SJCRH30 (cell line): ENCODE measurements at regions not wholly inside any gene's neighbourhood (a gene's known extent, or its start where the extent isn't known, plus 50 kb on each side); places are given as distances from the start of the nearest gene placed in this dataset.
"Not testable (repeated sequence)": the region's sequence is repeated elsewhere in the genome, so short reads cannot be mapped to it uniquely, and the experiment has no call there.

ENCODE experiments used
- DNase-seq, 2 experiments: peaks; one replicate each; pipeline ENCODE4 v3.0.0-alpha.2; 2015 to 2020
- H3K27ac ChIP-seq: fragments of 250-450 bp; sonication (Bioruptor Pico); 2 replicates; pipeline ENCODE4 v1.5.1; 2020; ENCODE audit warnings: mild to moderate bottlenecking, moderate library complexity
- H3K27me3 ChIP-seq: fragments of 250-450 bp; sonication (Bioruptor Pico); 2 replicates; pipeline ENCODE4 v1.5.1; 2020; ENCODE audit warnings: mild to moderate bottlenecking, moderate library complexity
- H3K36me3 ChIP-seq: fragments of 250-450 bp; sonication (Bioruptor Pico); 2 replicates; pipeline ENCODE4 v1.5.1; 2020; ENCODE audit warnings: mild to moderate bottlenecking, moderate library complexity
- H3K4me1 ChIP-seq: fragments of 250-450 bp; sonication (Bioruptor Pico); 2 replicates; pipeline ENCODE4 v1.5.1; 2020; ENCODE audit warnings: mild to moderate bottlenecking, moderate library complexity
- H3K4me3 ChIP-seq: fragments of 250-450 bp; sonication (Bioruptor Pico); 2 replicates; pipeline ENCODE4 v1.5.1; 2020; ENCODE audit warnings: mild to moderate bottlenecking, moderate library complexity
- H3K9me3 ChIP-seq: fragments of 250-450 bp; sonication (Bioruptor Pico); replicated peaks from 2 replicates; pipeline ENCODE4 v1.5.1; 2020; ENCODE audit warnings: mild to moderate bottlenecking, moderate library complexity

DNA sequence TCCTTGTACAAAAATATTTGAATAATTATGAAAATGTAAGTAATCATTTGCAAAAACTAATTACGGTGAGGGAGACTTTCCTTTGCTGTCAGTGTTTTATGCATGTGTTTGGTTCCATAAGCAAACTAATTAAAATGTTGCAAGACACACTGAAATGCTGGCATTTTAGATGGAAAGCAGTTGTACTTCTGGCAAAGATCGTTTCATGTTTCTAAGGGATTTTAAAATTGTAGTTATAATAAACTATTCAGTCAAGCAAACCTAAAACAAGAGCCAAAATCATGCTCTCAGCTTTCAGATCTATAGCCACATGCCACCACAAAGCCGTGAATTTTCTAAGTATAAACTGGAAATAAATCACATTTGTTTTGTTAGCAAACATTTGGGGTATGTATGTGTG is 240.1 kb upstream of the ZNF385D start:
- Histone ChIP-seq H3K36me3 (no peaks in the 10 kb centered on the region), H3K9me3 (no peaks in the 10 kb centered on the region), H3K27ac (no peak overlapping the region), H3K27me3 (peaks cover 13% of the 10 kb centered on the region), H3K4me1 (no peaks in the 10 kb centered on the region), H3K4me3 (no peak overlapping the region)
- DNase-seq = no peak

DNA sequence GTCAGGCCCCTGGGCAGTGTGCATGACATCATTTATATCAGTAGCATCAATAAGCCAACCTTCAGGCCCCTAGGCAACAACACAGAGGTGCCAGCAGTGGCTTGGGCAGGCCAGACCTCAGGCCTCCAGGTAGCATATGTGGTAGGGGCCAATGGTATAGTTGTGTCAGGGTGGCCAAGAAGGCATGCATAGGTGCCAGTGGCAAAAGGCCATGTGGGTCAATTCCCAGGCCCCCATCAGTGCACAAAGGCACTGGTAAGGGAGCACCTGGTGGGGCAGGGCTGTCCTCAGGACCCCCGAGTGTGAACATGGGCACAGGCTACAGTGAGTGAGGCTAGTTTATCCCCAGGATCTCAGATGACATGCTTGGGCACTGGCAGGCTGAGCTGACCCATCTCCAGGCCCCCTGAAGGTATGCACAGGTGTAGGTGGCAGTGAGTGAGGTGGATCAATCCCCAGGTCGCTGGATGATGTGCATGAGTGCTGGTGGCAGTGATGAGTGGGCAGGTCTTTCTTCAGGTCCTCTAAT is 244.1 kb upstream of the ZNF385D start:
- H3K36me3 ChIP-seq = no peaks in the 10 kb centered on the region
- no peak overlapping the region for H3K27ac ChIP-seq
- no peak overlapping the region for H3K4me3 ChIP-seq
- peaks cover 7% of the 10 kb centered on the region for H3K27me3 ChIP-seq
- no peaks in the 10 kb centered on the region for H3K4me1 ChIP-seq
- H3K9me3 ChIP-seq = no peaks in the 10 kb centered on the region
- DNase-seq = no peak

DNA sequence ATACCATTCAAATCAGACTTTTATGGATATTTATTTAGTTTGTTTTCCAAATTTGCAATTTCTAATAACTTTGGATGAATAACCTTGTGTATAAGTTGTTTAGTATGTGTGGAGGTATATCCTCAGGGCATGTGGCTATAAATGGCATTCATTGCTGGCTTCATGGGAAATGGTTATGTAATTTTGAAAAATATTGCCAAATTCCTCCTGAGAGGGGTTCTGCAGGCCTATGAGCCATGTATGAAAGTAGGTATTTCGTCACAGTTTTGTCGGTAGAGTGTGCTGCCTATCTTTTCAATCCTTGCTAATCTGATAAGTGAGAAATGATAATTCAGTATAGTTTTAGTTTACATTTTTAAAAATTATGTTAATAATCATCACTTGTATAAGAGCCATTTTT is 256.4 kb upstream of the ZNF385D start:
- Histone ChIP-seq H3K27me3 (no peaks in the 10 kb centered on the region), H3K4me1 (no peaks in the 10 kb centered on the region), H3K27ac (no peak overlapping the region), H3K4me3 (no peak overlapping the region), H3K9me3 (no peaks in the 10 kb centered on the region), H3K36me3 (no peaks in the 10 kb centered on the region)
- DNase-seq = no peak

DNA sequence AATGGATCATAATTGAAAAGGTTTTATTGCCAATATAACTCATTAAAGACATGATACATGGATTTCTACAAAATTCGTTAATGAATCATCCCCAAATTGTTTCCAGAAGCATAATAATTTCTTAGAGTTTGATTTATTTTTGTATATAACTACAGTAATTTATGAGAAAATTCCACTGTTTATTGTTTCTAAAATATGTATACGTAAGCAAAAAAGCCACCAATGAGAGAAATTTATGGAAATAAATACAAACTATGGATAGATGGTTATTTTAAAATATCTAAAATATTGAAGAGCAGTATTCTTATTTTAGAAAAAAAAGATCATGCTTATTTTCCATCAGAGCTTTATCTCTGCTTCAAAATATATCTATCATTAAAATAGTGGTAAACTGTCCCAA is 260.0 kb upstream of the ZNF385D start:
- no peaks in the 10 kb centered on the region for H3K36me3 ChIP-seq
- no peak overlapping the region for H3K4me3 ChIP-seq
- no peak overlapping the region for H3K27ac ChIP-seq
- no peaks in the 10 kb centered on the region for H3K9me3 ChIP-seq
- H3K27me3 ChIP-seq = no peaks in the 10 kb centered on the region; the same call in 1 of the 2 replicates
- no peaks in the 10 kb centered on the region for H3K4me1 ChIP-seq
- no peak for DNase-seq

DNA sequence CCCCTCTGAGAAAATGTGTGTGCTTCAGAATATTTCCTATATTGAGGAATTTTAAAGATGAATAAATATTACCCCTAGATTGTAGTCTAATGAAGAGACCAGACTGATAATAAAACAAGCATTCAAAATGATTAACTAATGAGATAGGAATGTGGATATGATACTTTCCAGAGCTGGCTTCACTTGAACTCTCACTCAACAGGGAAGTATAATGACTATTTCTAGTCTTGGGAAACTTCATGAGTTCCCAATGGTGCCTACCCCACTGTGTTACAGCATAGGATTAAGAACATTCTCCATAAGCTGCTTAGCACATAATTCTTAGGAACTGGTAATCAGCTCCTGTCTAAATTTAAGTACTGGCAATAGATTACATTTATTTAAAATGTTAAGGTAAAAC is 261.5 kb upstream of the ZNF385D start:
- Histone ChIP-seq H3K36me3 (no peaks in the 10 kb centered on the region), H3K27me3 (no peaks in the 10 kb centered on the region; the same call in 1 of the 2 replicates), H3K4me1 (no peaks in the 10 kb centered on the region), H3K4me3 (no peak overlapping the region), H3K27ac (no peak overlapping the region), H3K9me3 (no peaks in the 10 kb centered on the region)
- no peak for DNase-seq

DNA sequence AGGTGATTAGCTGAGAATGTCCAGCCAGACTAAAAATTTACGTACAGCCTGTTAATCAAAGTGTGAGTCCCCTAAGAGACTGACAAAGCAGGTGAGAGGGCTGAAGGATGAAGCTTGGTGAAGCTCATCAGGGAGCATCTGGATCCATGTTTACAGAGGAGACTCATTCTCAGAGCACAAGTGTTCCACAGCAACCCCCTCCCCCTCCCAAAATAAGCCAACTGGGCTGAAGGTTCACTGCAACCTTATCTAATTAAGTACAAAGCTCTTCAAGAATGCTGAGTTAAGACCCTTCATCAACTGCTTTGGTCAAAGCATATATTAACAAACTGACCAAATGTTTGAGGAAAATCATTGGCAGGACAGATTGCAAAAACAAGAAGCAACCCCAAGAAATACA is 262.6 kb upstream of the ZNF385D start:
- H3K4me3 ChIP-seq = no peak overlapping the region
- DNase-seq = peak in 1 of 2 experiments; percentile 16
- H3K4me1 ChIP-seq = no peaks in the 10 kb centered on the region
- no peaks in the 10 kb centered on the region; the same call in 1 of the 2 replicates for H3K27me3 ChIP-seq
- H3K36me3 ChIP-seq = no peaks in the 10 kb centered on the region
- H3K27ac ChIP-seq = no peak overlapping the region
- no peaks in the 10 kb centered on the region for H3K9me3 ChIP-seq

DNA sequence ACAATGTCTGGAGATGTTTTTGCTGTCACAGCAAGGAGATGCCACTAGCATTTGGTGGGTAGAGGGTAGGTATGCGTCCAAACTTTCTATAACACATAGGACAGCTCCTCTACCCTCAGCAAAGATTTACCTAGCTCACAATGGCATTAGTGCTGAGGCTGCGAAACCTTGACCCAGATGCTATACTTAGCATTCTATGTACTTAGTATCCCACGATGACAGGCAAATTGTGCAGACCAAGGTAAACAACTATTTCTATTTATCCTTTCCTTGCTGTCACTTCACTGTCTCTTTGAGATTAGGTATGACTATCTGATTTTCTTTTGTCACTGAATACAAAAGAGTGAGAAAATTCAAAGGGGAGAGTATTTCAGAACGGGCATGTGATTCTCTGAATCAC is 265.2 kb upstream of the ZNF385D start:
- Histone ChIP-seq H3K27me3 (peaks cover 5% of the 10 kb centered on the region; the same call in 1 of the 2 replicates), H3K36me3 (no peaks in the 10 kb centered on the region), H3K27ac (no peak overlapping the region), H3K4me3 (no peak overlapping the region), H3K9me3 (no peaks in the 10 kb centered on the region), H3K4me1 (no peaks in the 10 kb centered on the region; the same call in 1 of the 2 replicates)
- no peak for DNase-seq

DNA sequence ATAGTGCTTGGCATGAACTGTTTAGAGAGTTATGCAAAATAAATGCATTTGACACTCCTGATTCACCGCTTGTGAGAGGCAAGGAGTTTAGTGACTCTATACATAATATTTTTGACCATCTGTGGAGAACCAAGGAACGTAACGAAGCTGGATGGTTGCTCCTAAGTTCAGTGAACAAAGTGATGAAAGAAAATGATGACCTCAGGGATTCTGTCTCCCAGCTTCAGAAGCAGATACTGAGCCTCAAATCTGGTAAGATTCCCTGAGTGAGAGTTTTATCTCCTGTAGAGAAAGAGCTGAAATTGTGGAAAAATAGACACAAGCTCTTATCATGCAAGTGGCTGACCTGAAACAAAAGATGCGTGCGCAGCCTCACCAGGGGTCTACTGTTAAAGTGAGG is 273.6 kb upstream of the ZNF385D start:
- H3K4me1 ChIP-seq, H3K27me3 ChIP-seq, H3K4me3 ChIP-seq, DNase-seq, H3K9me3 ChIP-seq, H3K36me3 ChIP-seq, H3K27ac ChIP-seq: not testable (repeated sequence)

DNA sequence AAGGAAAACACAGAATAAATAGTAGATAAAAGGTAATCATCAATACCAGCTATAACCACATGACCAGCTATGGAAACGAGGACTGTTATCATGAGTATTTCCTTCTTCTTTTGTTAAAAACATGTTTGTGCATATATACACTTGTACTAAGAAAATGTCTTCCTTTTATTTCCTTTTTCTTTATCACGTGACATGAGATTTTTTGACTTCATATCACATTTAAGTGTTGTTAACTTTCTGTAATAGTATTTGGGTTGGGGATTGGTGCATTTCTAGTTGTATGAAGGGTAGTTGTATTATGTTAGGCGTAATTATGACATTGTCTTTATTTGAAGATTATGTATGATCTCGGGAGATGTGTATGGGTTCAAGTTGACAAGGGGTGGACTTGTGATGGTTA is 278.5 kb upstream of the ZNF385D start:
- Histone ChIP-seq H3K4me3 (no peak overlapping the region), H3K27me3 (no peaks in the 10 kb centered on the region), H3K4me1 (no peaks in the 10 kb centered on the region), H3K27ac (no peak overlapping the region), H3K36me3 (no peaks in the 10 kb centered on the region), H3K9me3 (no peaks in the 10 kb centered on the region)
- DNase-seq = no peak

DNA sequence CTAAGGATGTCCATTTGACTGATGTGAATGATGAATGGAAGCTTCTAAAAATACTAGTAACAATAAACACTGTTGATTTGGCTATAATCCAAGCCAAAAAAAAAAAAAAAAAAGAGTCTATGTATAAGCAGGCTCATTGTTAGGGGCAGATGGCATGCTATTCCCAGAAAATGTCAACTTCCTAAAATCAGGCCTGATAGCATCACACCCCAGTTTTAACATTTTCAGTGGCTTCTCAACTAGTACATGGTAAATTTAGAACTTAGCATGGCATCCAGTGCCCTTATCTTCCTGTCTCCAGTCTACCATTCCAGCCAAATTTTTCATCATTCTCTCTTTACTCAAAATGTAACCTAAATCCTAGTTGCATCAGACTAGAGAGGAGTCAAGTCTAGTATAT is 288.2 kb upstream of the ZNF385D start:
- no peak for DNase-seq
- Histone ChIP-seq H3K4me3 (no peak overlapping the region), H3K4me1 (no peaks in the 10 kb centered on the region), H3K9me3 (no peaks in the 10 kb centered on the region), H3K36me3 (no peaks in the 10 kb centered on the region), H3K27me3 (no peaks in the 10 kb centered on the region), H3K27ac (no peak overlapping the region)

DNA sequence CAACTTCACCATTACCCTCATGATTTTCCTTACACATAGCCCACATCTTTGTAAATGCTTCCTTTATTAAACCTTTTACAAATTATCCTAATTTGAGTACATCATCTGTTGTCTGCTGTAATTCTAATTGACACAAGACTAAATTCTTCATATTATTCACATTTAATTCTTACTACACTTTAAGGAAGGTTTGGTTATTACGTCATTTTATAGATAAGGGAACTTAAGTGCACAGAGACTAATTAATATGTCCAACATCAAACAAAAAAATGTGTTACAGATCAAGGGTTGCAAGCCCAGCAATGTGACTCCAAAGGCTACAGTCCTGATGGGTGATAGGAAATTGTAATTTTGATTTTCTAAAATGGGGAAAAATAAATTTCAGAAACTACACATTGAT is 289.1 kb upstream of the ZNF385D start:
- Histone ChIP-seq H3K9me3 (no peaks in the 10 kb centered on the region), H3K36me3 (no peaks in the 10 kb centered on the region), H3K4me3 (no peak overlapping the region), H3K27me3 (no peaks in the 10 kb centered on the region), H3K4me1 (no peaks in the 10 kb centered on the region), H3K27ac (no peak overlapping the region)
- DNase-seq = no peak

DNA sequence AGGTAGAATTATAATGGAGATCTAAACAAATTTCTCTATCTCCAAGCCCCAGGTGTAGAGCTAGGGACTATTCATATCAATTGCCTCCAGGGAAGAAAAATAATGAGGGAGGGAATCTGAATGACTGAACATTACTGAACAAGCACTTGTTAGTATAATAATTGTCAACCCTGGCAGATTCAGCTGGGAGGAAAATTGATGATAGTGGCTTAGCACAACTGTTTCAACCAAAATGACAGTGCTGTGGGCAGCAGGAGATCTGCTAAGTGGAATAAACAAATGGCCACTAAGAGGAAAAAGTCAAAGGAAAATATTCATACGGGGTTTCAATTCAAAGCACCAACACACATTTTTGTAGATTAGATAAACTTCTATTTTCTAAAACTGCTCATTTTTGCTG is 294.9 kb upstream of the ZNF385D start:
- no peak for DNase-seq
- Histone ChIP-seq H3K4me3 (no peak overlapping the region), H3K9me3 (no peaks in the 10 kb centered on the region), H3K27ac (no peak overlapping the region), H3K27me3 (peaks cover 4% of the 10 kb centered on the region; the same call in 1 of the 2 replicates), H3K4me1 (no peaks in the 10 kb centered on the region), H3K36me3 (no peaks in the 10 kb centered on the region)

DNA sequence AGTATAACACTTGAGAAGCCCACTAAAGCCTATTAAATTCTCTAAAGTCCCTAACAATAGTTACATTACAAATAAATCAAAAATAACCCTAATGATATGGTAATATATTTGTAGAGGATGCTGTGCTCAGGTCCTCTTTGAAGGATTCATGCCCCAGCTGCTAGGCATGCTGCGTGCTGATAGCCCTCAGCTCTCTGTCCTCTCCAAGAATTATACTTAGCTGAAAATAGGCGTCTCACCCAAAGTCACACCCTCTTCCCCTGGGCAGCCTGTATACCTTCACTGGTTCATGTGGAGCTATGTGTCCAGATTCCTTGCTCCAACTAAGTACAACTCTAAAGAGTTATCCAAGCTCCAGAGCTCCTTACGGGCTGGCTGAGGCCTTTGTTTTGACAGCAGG is 312.5 kb upstream of the ZNF385D start:
- Histone ChIP-seq H3K4me3 (no peak overlapping the region), H3K4me1 (no peaks in the 10 kb centered on the region), H3K9me3 (no peaks in the 10 kb centered on the region), H3K27me3 (no peaks in the 10 kb centered on the region; the same call in 1 of the 2 replicates), H3K36me3 (no peaks in the 10 kb centered on the region), H3K27ac (no peak overlapping the region)
- DNase-seq = no peak

DNA sequence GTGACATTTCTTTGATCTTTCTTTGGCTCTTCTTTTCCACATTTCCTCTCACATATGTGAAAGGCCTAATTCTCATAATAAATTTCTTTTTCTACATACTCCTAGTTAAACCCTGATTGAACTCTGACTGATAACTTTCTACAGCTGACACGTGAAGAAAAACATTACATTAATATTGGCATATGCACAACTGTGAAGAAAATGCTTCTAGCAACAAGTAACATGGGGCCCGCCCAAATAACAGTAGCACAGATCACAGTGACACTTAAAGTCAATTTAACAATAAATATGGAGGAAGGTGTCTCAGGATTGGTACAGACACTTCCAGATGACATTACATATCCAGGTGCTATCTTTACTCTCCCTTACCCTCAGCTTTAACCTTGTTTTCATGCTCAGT is 317.6 kb upstream of the ZNF385D start:
- Histone ChIP-seq H3K4me3 (no peak overlapping the region), H3K9me3 (no peaks in the 10 kb centered on the region), H3K4me1 (no peaks in the 10 kb centered on the region), H3K27ac (no peak overlapping the region), H3K36me3 (no peaks in the 10 kb centered on the region), H3K27me3 (no peaks in the 10 kb centered on the region; the same call in 1 of the 2 replicates)
- no peak for DNase-seq

DNA sequence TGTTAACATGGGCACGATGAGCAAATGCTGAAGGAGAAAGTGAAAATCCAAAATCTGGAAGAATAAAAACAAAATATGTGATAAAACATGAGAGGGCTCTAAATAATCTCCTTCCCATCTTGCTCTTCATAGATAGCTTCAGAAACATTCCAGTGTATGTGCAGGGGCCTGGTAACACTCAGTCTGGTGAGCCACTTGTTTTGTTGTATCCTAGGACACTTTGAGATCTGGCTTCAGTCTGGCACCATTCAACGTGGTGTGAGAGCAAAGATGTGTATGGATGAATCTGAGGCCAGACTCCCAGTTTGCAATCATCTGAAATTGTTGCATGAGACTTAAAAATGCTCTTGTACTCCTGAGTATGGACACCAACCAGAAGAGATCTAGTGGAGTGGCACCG is 337.2 kb upstream of the ZNF385D start:
- no peak overlapping the region for H3K4me3 ChIP-seq
- H3K27ac ChIP-seq = no peak overlapping the region
- no peaks in the 10 kb centered on the region for H3K4me1 ChIP-seq
- H3K36me3 ChIP-seq = no peaks in the 10 kb centered on the region
- no peak for DNase-seq
- no peaks in the 10 kb centered on the region for H3K9me3 ChIP-seq
- H3K27me3 ChIP-seq = no peaks in the 10 kb centered on the region; the same call in 1 of the 2 replicates

DNA sequence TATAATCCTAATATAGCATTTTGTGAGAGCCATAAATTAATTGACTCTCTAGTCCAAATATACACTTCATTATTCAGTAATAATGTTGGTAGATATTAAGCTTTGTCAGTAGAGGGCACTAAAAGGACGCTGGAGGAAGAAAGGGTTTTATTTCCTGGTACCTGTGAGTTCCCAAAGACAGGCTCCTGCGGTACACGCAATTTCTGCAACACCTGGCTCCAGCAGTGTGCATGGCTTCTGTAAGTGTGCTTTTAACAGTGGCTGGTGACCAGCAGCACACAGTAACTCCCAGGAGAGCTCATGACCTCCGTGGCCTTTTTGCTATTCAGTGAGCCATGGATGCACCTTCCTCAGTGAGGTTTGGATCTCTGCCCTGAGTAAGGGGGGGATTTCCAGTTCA is 338.3 kb upstream of the ZNF385D start:
- Histone ChIP-seq H3K27me3 (no peaks in the 10 kb centered on the region; the same call in 1 of the 2 replicates), H3K9me3 (no peaks in the 10 kb centered on the region), H3K27ac (no peak overlapping the region), H3K4me3 (no peak overlapping the region), H3K36me3 (no peaks in the 10 kb centered on the region), H3K4me1 (no peaks in the 10 kb centered on the region)
- DNase-seq = peak in 1 of 2 experiments; percentile 52
